DOHH2 (cell line): ENCODE measurements at regions not wholly inside any gene's neighbourhood (a gene's known extent, or its start where the extent isn't known, plus 50 kb on each side); places are given as distances from the start of the nearest gene placed in this dataset.

Source experiments
- H3F3A ChIP-seq: fragments of 200-600 bp; sonication (generic), shearing (Covaris generic); 2 replicates; pipeline ENCODE4 v1.6.0; 2016; ENCODE audit warnings: antibody characterized with exemption, mild to moderate bottlenecking; ENCODE audit not compliant: control insufficient read depth, insufficient read depth
- H3K27ac ChIP-seq: fragments of 200-600 bp; sonication (generic); 2 replicates; pipeline ENCODE4 v1.5.1; 2014; ENCODE audit warnings: low read depth, mild to moderate bottlenecking, low read length, moderate library complexity
- H3K27me3 ChIP-seq: fragments of 200-600 bp; sonication (generic); 2 replicates; pipeline ENCODE4 v1.6.1; 2014; ENCODE audit warnings: mild to moderate bottlenecking, low read length, mixed read lengths; ENCODE audit not compliant: control insufficient read depth
- H3K36me3 ChIP-seq: fragments of 200-600 bp; sonication (generic); 2 replicates; pipeline ENCODE4 v1.6.1; 2014; ENCODE audit warnings: mild to moderate bottlenecking, low read length, moderate library complexity, mixed read lengths; ENCODE audit not compliant: control insufficient read depth
- H3K4me1 ChIP-seq: fragments of 200-600 bp; sonication (generic); 2 replicates; pipeline ENCODE4 v1.6.1; 2014; ENCODE audit warnings: mild to moderate bottlenecking, low read length, mixed read lengths; ENCODE audit not compliant: control insufficient read depth
- H3K4me2 ChIP-seq: fragments of 200-600 bp; sonication (generic); 2 replicates; pipeline ENCODE4 v1.6.0; 2014; ENCODE audit warnings: mild to moderate bottlenecking, low read length, moderate library complexity
- H3K4me3 ChIP-seq: fragments of 200-600 bp; sonication (generic); 2 replicates; pipeline ENCODE4 v1.5.1; 2014; ENCODE audit warnings: mild to moderate bottlenecking, low read length, mixed read lengths
- H3K79me2 ChIP-seq: fragments of 200-600 bp; sonication (generic); 2 replicates; pipeline ENCODE4 v1.6.1; 2014; ENCODE audit warnings: mild to moderate bottlenecking, low read length, mixed read lengths; ENCODE audit not compliant: control insufficient read depth
- H3K9me2 ChIP-seq: fragments of 200-600 bp; sonication (generic); replicated peaks from 2 replicates; pipeline ENCODE4 v1.6.1; 2014; ENCODE audit warnings: mild to moderate bottlenecking, low read length, mixed read lengths; ENCODE audit not compliant: control insufficient read depth
- H3K9me3 ChIP-seq: fragments of 200-600 bp; sonication (generic); 2 replicates; pipeline ENCODE4 v1.6.1; 2014; ENCODE audit warnings: antibody characterized with exemption, low read length, mixed read lengths; ENCODE audit not compliant: control insufficient read depth, insufficient read depth
- H4K20me1 ChIP-seq: fragments of 200-600 bp; sonication (generic); 2 replicates; pipeline ENCODE4 v1.6.0; 2014; ENCODE audit warnings: low read depth, mild to moderate bottlenecking, antibody characterized with exemption, low read length, moderate library complexity; ENCODE audit not compliant: control insufficient read depth, insufficient read depth
- EZH2phosphoT487 ChIP-seq: fragments of 200-600 bp; sonication (generic); IDR thresholded peaks from 2 replicates; pipeline ENCODE4 v1.6.1; 2017; ENCODE audit warnings: borderline replicate concordance, mild to moderate bottlenecking, antibody characterized with exemption, low read length, moderate library complexity, mixed read lengths
- TF ChIP-seq, protein P1 (sequence below): fragments of 200-600 bp; sonication (generic); IDR thresholded peaks from one replicate; pipeline ENCODE4 v1.5.1; 2014; ENCODE audit warnings: antibody characterized with exemption, mild to moderate bottlenecking, low read depth, low read length; ENCODE audit not compliant: poor library complexity, severe bottlenecking

DNA sequence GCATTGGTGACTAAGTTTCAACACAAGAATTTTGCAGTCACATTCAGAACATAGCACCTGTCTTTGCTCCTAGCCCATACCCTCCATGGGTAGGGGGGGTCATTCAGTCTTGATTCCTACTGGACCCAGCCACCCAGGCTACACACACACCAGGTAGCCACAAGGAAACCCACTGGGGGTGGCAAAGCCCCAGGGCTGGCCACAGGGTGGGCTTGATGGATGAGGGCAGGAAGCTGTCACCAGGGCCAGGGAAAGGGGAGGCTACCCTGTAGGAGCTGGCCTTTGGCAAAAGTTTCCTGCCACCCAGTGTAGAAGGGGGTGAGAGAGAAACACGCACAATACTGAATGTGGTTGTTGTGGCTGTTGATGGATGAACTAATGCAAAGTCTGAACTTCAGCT is 74.5 kb upstream of the NKX1-1 start:
- H3K36me3 ChIP-seq, result no peaks in the 10 kb centered on the region
- no peaks in the 10 kb centered on the region for H3K4me1 ChIP-seq
- no peak overlapping the region for H3K27ac ChIP-seq
- H3K9me3 ChIP-seq, result peaks cover 14% of the 10 kb centered on the region
- H3K4me3 ChIP-seq, result no peak overlapping the region
- no peaks in the 10 kb centered on the region for H4K20me1 ChIP-seq
- no peak overlapping the region for H3K4me2 ChIP-seq
- no peaks in the 10 kb centered on the region for H3K9me2 ChIP-seq
- TF ChIP-seq EZH2phosphoT487, result no peak
- TF ChIP-seq, protein P1, sequence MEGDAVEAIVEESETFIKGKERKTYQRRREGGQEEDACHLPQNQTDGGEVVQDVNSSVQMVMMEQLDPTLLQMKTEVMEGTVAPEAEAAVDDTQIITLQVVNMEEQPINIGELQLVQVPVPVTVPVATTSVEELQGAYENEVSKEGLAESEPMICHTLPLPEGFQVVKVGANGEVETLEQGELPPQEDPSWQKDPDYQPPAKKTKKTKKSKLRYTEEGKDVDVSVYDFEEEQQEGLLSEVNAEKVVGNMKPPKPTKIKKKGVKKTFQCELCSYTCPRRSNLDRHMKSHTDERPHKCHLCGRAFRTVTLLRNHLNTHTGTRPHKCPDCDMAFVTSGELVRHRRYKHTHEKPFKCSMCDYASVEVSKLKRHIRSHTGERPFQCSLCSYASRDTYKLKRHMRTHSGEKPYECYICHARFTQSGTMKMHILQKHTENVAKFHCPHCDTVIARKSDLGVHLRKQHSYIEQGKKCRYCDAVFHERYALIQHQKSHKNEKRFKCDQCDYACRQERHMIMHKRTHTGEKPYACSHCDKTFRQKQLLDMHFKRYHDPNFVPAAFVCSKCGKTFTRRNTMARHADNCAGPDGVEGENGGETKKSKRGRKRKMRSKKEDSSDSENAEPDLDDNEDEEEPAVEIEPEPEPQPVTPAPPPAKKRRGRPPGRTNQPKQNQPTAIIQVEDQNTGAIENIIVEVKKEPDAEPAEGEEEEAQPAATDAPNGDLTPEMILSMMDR, result no peak
- H3F3A ChIP-seq, result no peaks in the 10 kb centered on the region
- no peaks in the 10 kb centered on the region for H3K27me3 ChIP-seq
- no peaks in the 10 kb centered on the region for H3K79me2 ChIP-seq

DNA sequence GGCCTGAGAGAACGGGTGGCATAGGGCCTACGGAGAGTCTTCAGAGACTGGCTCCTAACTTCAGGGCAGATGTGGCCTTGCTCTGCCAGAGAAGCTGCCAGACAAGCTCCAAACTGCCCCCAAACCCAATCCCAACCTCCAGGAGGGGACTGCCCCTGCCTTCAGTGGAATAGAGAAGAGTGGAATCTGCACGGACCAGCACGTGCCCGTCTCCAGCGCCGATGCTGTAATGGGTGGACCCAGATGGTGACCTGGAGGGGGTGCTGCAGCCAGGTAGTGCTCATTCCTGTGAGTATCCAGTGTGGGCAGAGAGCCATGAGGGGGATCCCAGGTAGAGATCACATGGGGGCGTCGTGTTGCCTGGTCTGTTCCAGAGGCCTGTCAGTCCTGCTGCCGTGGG is 73.2 kb upstream of the NKX1-1 start:
- Histone ChIP-seq H3K79me2 (no peaks in the 10 kb centered on the region), H4K20me1 (no peaks in the 10 kb centered on the region), H3K4me1 (no peaks in the 10 kb centered on the region), H3K4me2 (no peak overlapping the region), H3K9me3 (0 out of 2 replicates have a peak, but pooled peaks cover under 1% of the 10 kb centered on the region), H3K4me3 (no peak overlapping the region), H3F3A (no peaks in the 10 kb centered on the region), H3K27ac (no peak overlapping the region), H3K36me3 (no peaks in the 10 kb centered on the region), H3K27me3 (no peaks in the 10 kb centered on the region), H3K9me2 (no peaks in the 10 kb centered on the region)
- TF ChIP-seq, protein P1, result no peak
- no peak for TF ChIP-seq EZH2phosphoT487

DNA sequence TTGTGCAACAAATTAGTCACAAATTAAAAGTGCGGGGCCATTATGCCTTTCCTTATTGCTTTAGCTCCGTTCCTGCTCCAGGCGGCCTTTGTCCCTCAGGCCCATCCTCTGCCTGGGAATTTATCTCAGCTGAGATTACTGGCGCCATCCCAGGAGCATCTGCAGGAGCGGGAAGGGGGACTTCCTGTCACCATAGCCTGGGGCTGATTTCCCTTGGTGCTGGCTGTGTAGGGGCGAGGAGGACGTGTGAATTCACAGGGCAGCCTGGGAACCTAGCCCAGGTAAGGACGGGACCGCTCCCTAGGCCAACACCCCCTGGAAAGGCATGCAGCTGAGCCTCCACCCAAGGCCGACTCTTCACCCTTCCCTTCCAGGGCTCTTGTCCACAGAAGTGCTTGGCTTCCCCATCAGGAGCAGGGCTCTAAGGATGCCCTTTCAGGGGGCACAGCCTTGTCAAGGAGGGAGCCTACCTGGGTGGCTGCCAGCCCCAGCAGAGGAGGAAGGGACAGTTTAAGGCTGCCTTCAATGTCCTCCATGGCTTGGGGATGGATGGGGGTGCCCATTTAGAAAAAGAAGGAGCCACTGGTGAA is 72.6 kb upstream of the NKX1-1 start:
- H3F3A ChIP-seq, result no peaks in the 10 kb centered on the region
- H3K9me2 ChIP-seq, result no peaks in the 10 kb centered on the region
- no peaks in the 10 kb centered on the region for H3K27me3 ChIP-seq
- no peaks in the 10 kb centered on the region for H4K20me1 ChIP-seq
- H3K4me1 ChIP-seq, result no peaks in the 10 kb centered on the region
- H3K4me2 ChIP-seq, result no peak overlapping the region
- H3K79me2 ChIP-seq, result no peaks in the 10 kb centered on the region
- H3K36me3 ChIP-seq, result no peaks in the 10 kb centered on the region
- H3K4me3 ChIP-seq, result no peak overlapping the region
- no peaks in the 10 kb centered on the region for H3K9me3 ChIP-seq
- TF ChIP-seq, protein P1, result no peak
- no peak for TF ChIP-seq EZH2phosphoT487
- no peak overlapping the region for H3K27ac ChIP-seq
